Astrocyte of the spinal cord (primary cell): ENCODE measurements at regions not wholly inside any gene's neighbourhood (a gene's known extent, or its start where the extent isn't known, plus 50 kb on each side); places are given as distances from the start of the nearest gene placed in this dataset.

Experiments
- DNase-seq: peaks from one replicate; pipeline ENCODE4 v3.0.0; 2011; ENCODE audit warnings: low read depth, low spot score
- H3K4me3 ChIP-seq: 2 replicates; pipeline ENCODE4 v1.5.1; 2011; ENCODE audit warnings: low read depth, mild to moderate bottlenecking, low read length, moderate library complexity
- in situ Hi-C: cut with HindIII; loops from 2 replicates; pipeline ENCODE4 v1.10.0; 2017; ENCODE audit warnings: low sequenced_read_pairs
- TF ChIP-seq, protein P1 (sequence below): IDR thresholded peaks from 2 replicates; pipeline ENCODE4 v1.5.1; 2012; ENCODE audit warnings: low read depth, mild to moderate bottlenecking, low read length, inconsistent platforms

DNA sequence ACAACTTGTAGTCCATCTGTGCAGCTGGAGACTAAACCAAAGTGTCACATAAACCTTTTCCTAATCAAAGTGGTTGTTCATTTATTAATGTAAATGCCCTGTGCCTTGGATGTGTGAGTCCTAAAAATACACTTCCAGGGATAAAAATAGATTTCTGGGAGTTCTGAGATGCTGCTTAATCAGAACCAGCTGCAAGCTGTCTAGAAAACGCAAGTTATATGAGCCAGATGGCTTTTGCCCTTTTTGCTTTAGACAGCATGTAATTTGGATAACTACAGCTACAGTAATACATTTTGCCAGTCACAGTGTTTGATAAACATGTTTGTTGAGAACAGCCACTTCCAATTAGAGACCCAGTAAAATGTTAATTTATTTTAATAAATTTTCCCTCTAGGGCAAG is 185.1 kb upstream of the PRPS1L1 start:
- peak; percentile 26 for DNase-seq
- in situ Hi-C loops, result no loop called here
- TF ChIP-seq, protein P1, sequence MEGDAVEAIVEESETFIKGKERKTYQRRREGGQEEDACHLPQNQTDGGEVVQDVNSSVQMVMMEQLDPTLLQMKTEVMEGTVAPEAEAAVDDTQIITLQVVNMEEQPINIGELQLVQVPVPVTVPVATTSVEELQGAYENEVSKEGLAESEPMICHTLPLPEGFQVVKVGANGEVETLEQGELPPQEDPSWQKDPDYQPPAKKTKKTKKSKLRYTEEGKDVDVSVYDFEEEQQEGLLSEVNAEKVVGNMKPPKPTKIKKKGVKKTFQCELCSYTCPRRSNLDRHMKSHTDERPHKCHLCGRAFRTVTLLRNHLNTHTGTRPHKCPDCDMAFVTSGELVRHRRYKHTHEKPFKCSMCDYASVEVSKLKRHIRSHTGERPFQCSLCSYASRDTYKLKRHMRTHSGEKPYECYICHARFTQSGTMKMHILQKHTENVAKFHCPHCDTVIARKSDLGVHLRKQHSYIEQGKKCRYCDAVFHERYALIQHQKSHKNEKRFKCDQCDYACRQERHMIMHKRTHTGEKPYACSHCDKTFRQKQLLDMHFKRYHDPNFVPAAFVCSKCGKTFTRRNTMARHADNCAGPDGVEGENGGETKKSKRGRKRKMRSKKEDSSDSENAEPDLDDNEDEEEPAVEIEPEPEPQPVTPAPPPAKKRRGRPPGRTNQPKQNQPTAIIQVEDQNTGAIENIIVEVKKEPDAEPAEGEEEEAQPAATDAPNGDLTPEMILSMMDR, result no peak
- H3K4me3 ChIP-seq, result no peak overlapping the region

DNA sequence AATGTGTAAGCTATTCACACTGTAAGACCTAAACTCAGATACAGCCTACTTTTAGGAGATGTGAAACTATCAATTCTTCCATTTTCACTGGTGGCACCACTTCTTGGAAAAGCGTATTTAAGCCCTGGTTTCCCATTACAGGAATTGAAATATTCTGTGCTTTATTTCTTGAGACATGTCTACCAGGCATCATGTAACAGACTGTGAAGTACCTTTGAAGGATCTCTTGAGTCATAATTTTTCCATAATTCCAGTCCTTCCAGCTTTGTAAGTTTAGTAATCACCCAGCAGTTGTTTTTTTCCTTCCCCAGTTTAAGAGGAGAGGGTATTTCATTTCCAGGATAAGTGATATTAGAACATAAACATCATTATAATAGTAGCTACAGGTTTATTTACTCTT is 186.0 kb upstream of the PRPS1L1 start:
- TF ChIP-seq, protein P1, result no peak
- in situ Hi-C loops, result no loop called here

DNA sequence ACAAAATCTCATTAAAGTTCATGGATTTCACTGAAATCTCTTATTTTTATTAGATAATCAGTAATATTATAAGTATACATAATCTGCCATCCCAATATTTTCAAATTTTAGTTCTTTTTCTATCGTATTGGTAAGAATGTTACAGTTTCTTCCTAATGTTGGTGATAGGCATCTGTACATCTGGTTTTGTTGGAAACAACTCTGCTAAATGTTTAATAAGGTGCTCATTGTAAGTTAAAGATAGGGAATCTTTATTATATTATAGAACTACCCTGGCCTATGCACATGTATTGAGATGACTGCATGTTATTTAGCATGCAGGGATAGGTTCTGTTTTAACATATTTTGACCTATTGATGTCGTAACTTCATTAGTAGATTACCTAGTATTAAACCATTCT is 188.6 kb upstream of the PRPS1L1 start:
- in situ Hi-C loops, result no loop called here
- TF ChIP-seq, protein P1, result no peak
- no peak overlapping the region for H3K4me3 ChIP-seq
- DNase-seq, result no peak

More for the DNA sequence above, 186.0 kb upstream of the PRPS1L1 start:
- no peak overlapping the region for H3K4me3 ChIP-seq
- DNase-seq, result no peak

DNA sequence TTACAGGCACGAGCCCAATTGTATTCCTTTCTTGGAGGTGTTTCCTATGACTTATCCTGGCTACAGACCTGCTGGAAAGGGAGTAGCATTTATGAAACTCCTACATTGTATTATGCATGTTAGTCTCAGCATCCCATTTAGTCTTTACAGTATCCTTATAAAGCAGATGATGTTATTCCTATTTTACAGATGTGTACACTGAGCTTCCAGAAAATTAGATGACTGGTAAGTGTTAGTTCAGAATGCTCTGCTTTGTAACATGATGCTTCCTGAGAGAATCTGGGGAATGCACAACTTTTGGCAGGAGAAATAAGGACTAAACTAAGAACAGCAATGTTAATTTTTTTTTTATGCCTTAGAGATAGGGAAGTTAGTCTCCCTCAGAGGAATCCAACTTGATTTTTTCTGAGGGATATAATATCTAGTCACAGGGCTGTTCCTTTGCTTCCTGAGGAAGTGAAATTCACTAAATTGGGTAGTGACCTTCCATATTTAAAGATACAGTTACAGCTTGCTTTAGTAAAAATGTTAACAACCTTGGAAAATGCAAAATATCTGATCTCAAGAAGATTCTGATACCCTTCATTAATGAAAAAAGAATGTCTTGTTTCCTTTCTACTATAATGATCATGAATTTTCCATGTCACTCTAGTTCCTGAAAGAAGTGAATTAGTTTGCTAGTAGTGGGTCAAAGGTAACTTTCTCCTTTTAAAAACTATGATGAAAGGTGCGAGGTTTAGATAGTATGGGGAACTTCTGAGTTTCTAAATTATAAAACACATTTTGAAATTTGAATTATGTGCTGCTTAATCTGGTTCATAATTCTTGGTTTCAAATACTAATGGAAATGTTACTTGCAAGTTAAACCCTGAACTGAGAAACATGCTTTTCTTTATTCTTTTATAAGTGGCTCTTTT is 194.0 kb upstream of the PRPS1L1 start:
- TF ChIP-seq, protein P1, result no peak
- no peak overlapping the region for H3K4me3 ChIP-seq
- DNase-seq, result peak; percentile 29
- in situ Hi-C loops, result no loop called here

DNA sequence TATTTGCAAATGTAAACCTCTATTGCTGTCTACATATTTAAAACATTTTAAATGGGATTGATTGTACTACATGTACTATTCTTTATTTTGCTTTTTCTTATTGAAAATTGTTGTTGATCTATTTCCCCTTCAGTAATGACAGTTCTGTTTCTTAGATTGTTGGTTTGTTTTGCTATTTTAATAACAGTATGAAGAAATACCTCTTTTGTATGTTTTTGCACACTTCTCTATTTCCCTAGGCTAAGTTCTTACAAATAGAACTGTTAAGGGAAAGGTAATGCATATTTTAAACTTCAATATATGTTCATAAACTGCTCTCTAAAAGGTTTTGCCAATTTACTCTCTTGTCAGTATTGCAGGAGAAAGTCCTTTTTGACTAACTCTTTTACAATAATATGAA is 195.0 kb upstream of the PRPS1L1 start:
- in situ Hi-C loops, result no loop called here
- TF ChIP-seq, protein P1, result no peak
- no peak overlapping the region for H3K4me3 ChIP-seq
- no peak for DNase-seq

DNA sequence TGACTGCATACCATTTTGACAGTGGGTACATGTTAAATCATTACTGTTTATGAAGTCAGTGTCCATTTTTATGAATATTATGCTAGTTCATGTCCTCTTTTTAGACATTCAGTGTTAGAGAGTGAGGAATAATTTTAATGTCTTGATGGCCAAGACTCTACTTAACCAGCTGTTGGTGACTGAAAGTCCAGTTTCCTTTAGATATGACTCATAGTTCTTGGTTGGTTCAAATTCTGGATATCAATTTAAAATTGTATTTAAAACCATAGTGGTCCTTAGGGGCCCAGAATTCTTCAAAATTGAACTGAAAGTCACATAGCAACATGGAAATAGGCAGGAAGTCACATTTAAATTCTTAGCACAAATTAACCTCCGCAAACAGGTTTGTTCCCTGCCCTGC is 196.5 kb upstream of the PRPS1L1 start:
- H3K4me3 ChIP-seq, result no peak overlapping the region
- DNase-seq, result no peak
- TF ChIP-seq, protein P1, result no peak
- in situ Hi-C loops, result no loop called here
